Suprapubic skin (tissue), 4 donors: ENCODE measurements at regions not wholly inside any gene's neighbourhood (a gene's known extent, or its start where the extent isn't known, plus 50 kb on each side); places are given as distances from the start of the nearest gene placed in this dataset.
"Not testable (repeated sequence)": the region's sequence is repeated elsewhere in the genome, so short reads cannot be mapped to it uniquely, and the experiment has no call there.

Experiments used
- DNase-seq, 2 donors: peaks; one replicate each; pipeline ENCODE4 v3.0.0-alpha.2; 2019; ENCODE audit warnings: low spot score in 2 of 2
- H3K27ac ChIP-seq: fragments of 200-600 bp; sonication (generic); one replicate; pipeline ENCODE4 v1.5.1; 2019
- H3K27me3 ChIP-seq: fragments of 200-600 bp; sonication (generic); one replicate; pipeline ENCODE4 v1.5.1; 2019
- H3K36me3 ChIP-seq: fragments of 200-600 bp; sonication (generic); one replicate; pipeline ENCODE4 v1.5.1; 2019
- H3K4me1 ChIP-seq: fragments of 200-600 bp; sonication (generic); one replicate; pipeline ENCODE4 v1.5.1; 2019
- H3K4me3 ChIP-seq: fragments of 200-600 bp; sonication (generic); one replicate; pipeline ENCODE4 v1.5.1; 2019; ENCODE audit warnings: mild to moderate bottlenecking
- H3K9me3 ChIP-seq: fragments of 200-600 bp; sonication (generic); one replicate; pipeline ENCODE4 v1.5.1; 2019
- CTCF ChIP-seq, 2 donors: fragments of 200-600 bp in 1 of 2; fragments of 450-650 bp in 1 of 2; sonication (generic) in 1 of 2; IDR thresholded peaks; one replicate each; pipeline ENCODE4 v1.5.1; 2016 to 2019; ENCODE audit warnings: antibody characterized with exemption in 2 of 2, mild to moderate bottlenecking in 1 of 2, moderate library complexity in 1 of 2
- EP300 ChIP-seq: sonication (generic); formaldehyde crosslinking; IDR thresholded peaks from one replicate; pipeline ENCODE4 v1.6.1; 2017; ENCODE audit warnings: antibody characterized with exemption
- POLR2A ChIP-seq, 2 donors: fragments of 450-650 bp; IDR thresholded peaks; one replicate each; pipeline ENCODE4 v1.6.1; 2017; ENCODE audit warnings: antibody characterized with exemption in 2 of 2, mild to moderate bottlenecking in 2 of 2, moderate library complexity in 2 of 2
- POLR2AphosphoS5 ChIP-seq, 3 donors: sonication (generic); formaldehyde crosslinking; IDR thresholded peaks; one replicate each; pipeline ENCODE4 v1.6.1; 2017; ENCODE audit warnings: antibody characterized with exemption in 3 of 3
- WGBS: methylation state at CpG from one replicate; pipeline ENCODE4 v1.1.5; 2018; 5-methylcytosine and 5-hydroxymethylcytosine counted together

GRCh38 chr6:170036916-170037315 lies 254.0 kb downstream of the DLL1 start:
- H3K27ac ChIP-seq: no peak overlapping the region
- no peak overlapping the region for H3K4me3 ChIP-seq
- H3K4me1 ChIP-seq: peaks cover 14% of the 10 kb centered on the region
- no peaks in the 10 kb centered on the region for H3K9me3 ChIP-seq
- H3K27me3 ChIP-seq: peaks cover 5% of the 10 kb centered on the region
- no peaks in the 10 kb centered on the region for H3K36me3 ChIP-seq
- 90% methylated on average over 7 of the region's 7 CpGs for WGBS
- peak; percentile 24 to 32 for DNase-seq
- TF ChIP-seq POLR2A (IDR thresholded peaks at IDR 0.05) (no peak), POLR2AphosphoS5 (IDR thresholded peaks at IDR 0.05) (no peak), CTCF (IDR thresholded peaks at IDR 0.05) (no peak), EP300 (no peak)

- not testable (repeated sequence) for H3K4me3 ChIP-seq, H3K27ac ChIP-seq, DNase-seq, H3K36me3 ChIP-seq, H3K27me3 ChIP-seq, H3K9me3 ChIP-seq
- peaks cover 14% of the 10 kb centered on the region for H3K4me1 ChIP-seq
- 41% methylated on average over 1 of the region's 1 CpG for WGBS
Measured at GRCh38 chr6:170036367-170036766, 254.5 kb downstream of the DLL1 start.

GRCh38 chr6:170035901-170036304 lies 255.0 kb downstream of the DLL1 start:
- no peaks in the 10 kb centered on the region for H3K9me3 ChIP-seq
- WGBS: 88% methylated on average over 2 of the region's 4 CpGs
- DNase-seq: peak in 1 of 2 donors; percentile 45
- H3K4me3 ChIP-seq: no peak overlapping the region
- TF ChIP-seq POLR2AphosphoS5 (IDR thresholded peaks at IDR 0.05) (no peak), CTCF (IDR thresholded peaks at IDR 0.05) (no peak), POLR2A (IDR thresholded peaks at IDR 0.05) (no peak), EP300 (no peak)
- H3K27me3 ChIP-seq: peaks cover 9% of the 10 kb centered on the region
- no peak overlapping the region for H3K27ac ChIP-seq
- H3K36me3 ChIP-seq: no peaks in the 10 kb centered on the region
- peaks cover 14% of the 10 kb centered on the region for H3K4me1 ChIP-seq

- H3K9me3 ChIP-seq: no peaks in the 10 kb centered on the region
- no peak for TF ChIP-seq CTCF (IDR thresholded peaks at IDR 0.05)
- TF ChIP-seq EP300: no peak
- TF ChIP-seq POLR2A (IDR thresholded peaks at IDR 0.05): no peak
- TF ChIP-seq POLR2AphosphoS5 (IDR thresholded peaks at IDR 0.05): no peak
- H3K27me3 ChIP-seq: peaks cover 16% of the 10 kb centered on the region
- no peak overlapping the region for H3K4me3 ChIP-seq
- no peak overlapping the region for H3K27ac ChIP-seq
- 84% methylated on average over 3 of the region's 3 CpGs for WGBS
- no peak for DNase-seq
- peaks cover 14% of the 10 kb centered on the region for H3K4me1 ChIP-seq
- H3K36me3 ChIP-seq: no peaks in the 10 kb centered on the region
Measured at GRCh38 chr6:170035044-170035443, 255.8 kb downstream of the DLL1 start.

GRCh38 chr6:170034294-170034693 lies 256.6 kb downstream of the DLL1 start:
- Histone ChIP-seq H3K27ac (no peak overlapping the region), H3K4me1 (peaks cover 14% of the 10 kb centered on the region), H3K4me3 (no peak overlapping the region), H3K36me3 (no peaks in the 10 kb centered on the region), H3K27me3 (peaks cover 21% of the 10 kb centered on the region), H3K9me3 (no peaks in the 10 kb centered on the region)
- TF ChIP-seq POLR2A (IDR thresholded peaks at IDR 0.05): no peak
- TF ChIP-seq POLR2AphosphoS5 (IDR thresholded peaks at IDR 0.05): no peak
- no peak for TF ChIP-seq EP300
- no peak for TF ChIP-seq CTCF (IDR thresholded peaks at IDR 0.05)
- peak; percentile 52 to 69 for DNase-seq
- WGBS: 82% methylated on average over 12 of the region's 12 CpGs

- WGBS: 97% methylated on average over 4 of the region's 4 CpGs
Measured at GRCh38 chr6:170033666-170034065, 257.2 kb downstream of the DLL1 start.

More at GRCh38 chr6:170033666-170034065, 257.2 kb downstream of the DLL1 start:
- peaks cover 26% of the 10 kb centered on the region for H3K27me3 ChIP-seq
- peak; percentile 40 to 44 for DNase-seq
- H3K9me3 ChIP-seq: no peaks in the 10 kb centered on the region
- TF ChIP-seq POLR2A (IDR thresholded peaks at IDR 0.05) (no peak), CTCF (IDR thresholded peaks at IDR 0.05) (no peak), POLR2AphosphoS5 (IDR thresholded peaks at IDR 0.05) (no peak), EP300 (no peak)
- peaks cover 14% of the 10 kb centered on the region for H3K4me1 ChIP-seq
- H3K27ac ChIP-seq: no peak overlapping the region
- no peaks in the 10 kb centered on the region for H3K36me3 ChIP-seq
- no peak overlapping the region for H3K4me3 ChIP-seq
